ENCODE measurements at regions not wholly inside any gene's neighbourhood (a gene's known extent, or its start where the extent isn't known, plus 50 kb on each side); places are given as distances from the start of the nearest gene placed in this dataset.

DNA sequence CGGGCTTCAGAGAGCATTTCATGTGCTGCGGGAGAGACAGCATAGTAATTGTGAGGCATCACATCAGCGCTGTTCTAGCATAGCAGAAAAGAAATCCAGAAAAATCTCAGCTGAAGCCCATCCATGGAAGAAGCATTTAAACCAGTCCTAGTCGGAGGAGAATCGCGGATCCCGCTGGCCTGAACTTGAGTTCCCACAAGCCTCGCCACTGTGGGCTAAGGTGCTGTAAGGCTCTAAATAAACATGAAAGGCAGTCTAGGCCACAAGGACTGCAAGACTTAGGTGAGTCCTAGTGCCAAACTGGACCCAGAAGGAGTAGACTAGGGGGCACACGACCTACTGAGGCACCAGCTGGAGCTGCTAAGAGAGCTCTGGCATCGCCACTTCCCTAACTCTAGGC, 1225.3 kb upstream of the CHAC2 start:
- Histone ChIP-seq H3K27me3 (no peaks in the 10 kb centered on the region), H3K4me3 (no peak overlapping the region), H3K4me1 (no peaks in the 10 kb centered on the region), H3K9me3 (no peaks in the 10 kb centered on the region), H3K36me3 (no peaks in the 10 kb centered on the region), H3K27ac (no peak overlapping the region)
- DNase-seq (ENCODE audit: low spot score in 2 of 2): no peak
- WGBS: no CpG with 5 or more reads among the region's 10 CpGs
- TF ChIP-seq POLR2AphosphoS5 (IDR thresholded peaks at IDR 0.05) (no peak), POLR2A (IDR thresholded peaks at IDR 0.05) (no peak)
- TF ChIP-seq, protein P1, sequence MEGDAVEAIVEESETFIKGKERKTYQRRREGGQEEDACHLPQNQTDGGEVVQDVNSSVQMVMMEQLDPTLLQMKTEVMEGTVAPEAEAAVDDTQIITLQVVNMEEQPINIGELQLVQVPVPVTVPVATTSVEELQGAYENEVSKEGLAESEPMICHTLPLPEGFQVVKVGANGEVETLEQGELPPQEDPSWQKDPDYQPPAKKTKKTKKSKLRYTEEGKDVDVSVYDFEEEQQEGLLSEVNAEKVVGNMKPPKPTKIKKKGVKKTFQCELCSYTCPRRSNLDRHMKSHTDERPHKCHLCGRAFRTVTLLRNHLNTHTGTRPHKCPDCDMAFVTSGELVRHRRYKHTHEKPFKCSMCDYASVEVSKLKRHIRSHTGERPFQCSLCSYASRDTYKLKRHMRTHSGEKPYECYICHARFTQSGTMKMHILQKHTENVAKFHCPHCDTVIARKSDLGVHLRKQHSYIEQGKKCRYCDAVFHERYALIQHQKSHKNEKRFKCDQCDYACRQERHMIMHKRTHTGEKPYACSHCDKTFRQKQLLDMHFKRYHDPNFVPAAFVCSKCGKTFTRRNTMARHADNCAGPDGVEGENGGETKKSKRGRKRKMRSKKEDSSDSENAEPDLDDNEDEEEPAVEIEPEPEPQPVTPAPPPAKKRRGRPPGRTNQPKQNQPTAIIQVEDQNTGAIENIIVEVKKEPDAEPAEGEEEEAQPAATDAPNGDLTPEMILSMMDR (IDR thresholded peaks at IDR 0.05): no peak

DNA sequence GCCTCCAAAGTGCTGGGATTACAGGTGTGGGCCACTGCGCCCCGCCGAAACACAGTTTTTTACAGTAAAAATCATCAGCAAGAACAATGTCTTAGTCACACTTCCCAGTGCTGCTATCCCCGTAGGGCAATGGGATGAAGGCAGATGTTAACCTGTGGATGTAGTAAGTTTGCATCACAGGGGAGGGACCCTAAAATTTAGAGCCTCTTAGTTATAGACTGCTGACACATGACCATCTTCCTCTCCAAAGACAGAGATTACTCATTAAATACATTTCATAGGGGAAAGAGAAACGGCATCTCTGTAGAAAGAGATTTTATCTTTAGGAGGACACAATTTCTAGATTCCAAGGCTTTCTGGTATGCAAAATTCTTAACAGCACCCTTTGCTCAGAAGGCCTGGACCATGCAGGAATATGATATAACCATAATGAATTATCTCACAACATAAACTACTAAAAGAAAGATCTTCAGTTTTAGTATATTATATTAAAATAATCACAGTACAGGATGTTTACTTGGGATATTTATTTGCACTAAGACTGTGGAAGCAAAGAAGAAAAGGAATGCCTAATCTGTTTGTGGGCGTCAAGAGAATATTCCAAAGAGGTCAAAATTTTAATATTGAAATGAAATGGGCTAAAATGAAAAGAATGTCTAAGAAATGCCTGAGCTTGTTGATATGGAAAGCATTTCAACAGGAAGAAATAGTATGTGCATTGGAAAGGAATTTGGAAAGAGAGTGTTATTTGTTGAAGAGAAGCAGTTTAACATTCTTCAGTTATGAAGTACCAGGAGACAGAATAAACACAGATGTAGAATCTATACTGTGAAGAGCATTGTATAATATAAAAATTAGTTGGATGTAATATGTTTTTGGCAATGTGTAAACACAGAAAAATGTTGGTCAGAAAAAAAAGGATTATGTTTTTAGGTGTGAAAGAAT, 1228.3 kb upstream of the CHAC2 start:
- no peaks in the 10 kb centered on the region for H3K9me3 ChIP-seq
- no peaks in the 10 kb centered on the region for H3K4me1 ChIP-seq
- H3K27me3 ChIP-seq: no peaks in the 10 kb centered on the region
- TF ChIP-seq POLR2AphosphoS5 (IDR thresholded peaks at IDR 0.05) (no peak), POLR2A (IDR thresholded peaks at IDR 0.05) (no peak), EP300 (IDR thresholded peaks at IDR 0.05) (no peak)
- TF ChIP-seq, protein P1 (IDR thresholded peaks at IDR 0.05): no peak
- H3K4me3 ChIP-seq: no peak overlapping the region
- H3K36me3 ChIP-seq: no peaks in the 10 kb centered on the region
- no peak overlapping the region for H3K27ac ChIP-seq
- WGBS: no CpG with 5 or more reads among the region's 6 CpGs
- DNase-seq (ENCODE audit: low spot score in 2 of 2): no peak

DNA sequence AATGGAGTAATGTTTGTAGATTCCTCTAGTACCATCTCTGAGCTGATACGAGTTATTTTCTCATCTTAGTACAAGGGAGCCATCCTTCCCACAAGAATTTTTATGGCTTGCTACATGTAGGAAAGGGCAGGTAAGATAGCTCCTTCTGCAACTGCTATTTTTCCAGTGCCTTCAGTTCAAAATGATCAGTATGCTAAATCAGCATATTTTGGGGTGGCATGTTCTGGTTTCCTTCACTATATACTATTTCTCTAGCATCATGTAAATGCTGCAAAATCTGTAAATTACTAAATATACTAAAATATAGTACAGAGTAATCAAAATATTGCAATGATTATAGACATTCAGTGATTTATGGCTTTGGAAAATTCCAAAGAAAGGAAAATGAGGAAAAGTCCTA, 1230.0 kb upstream of the CHAC2 start:
- Histone ChIP-seq H3K4me1 (no peaks in the 10 kb centered on the region), H3K36me3 (no peaks in the 10 kb centered on the region), H3K9me3 (no peaks in the 10 kb centered on the region), H3K27ac (no peak overlapping the region), H3K27me3 (no peaks in the 10 kb centered on the region), H3K4me3 (no peak overlapping the region)
- WGBS: no CpG with 5 or more reads among the region's 1 CpG
- no peak for TF ChIP-seq POLR2AphosphoS5 (IDR thresholded peaks at IDR 0.05)
- TF ChIP-seq, protein P1 (IDR thresholded peaks at IDR 0.05): no peak
- no peak for DNase-seq (ENCODE audit: low spot score in 2 of 2)

DNA sequence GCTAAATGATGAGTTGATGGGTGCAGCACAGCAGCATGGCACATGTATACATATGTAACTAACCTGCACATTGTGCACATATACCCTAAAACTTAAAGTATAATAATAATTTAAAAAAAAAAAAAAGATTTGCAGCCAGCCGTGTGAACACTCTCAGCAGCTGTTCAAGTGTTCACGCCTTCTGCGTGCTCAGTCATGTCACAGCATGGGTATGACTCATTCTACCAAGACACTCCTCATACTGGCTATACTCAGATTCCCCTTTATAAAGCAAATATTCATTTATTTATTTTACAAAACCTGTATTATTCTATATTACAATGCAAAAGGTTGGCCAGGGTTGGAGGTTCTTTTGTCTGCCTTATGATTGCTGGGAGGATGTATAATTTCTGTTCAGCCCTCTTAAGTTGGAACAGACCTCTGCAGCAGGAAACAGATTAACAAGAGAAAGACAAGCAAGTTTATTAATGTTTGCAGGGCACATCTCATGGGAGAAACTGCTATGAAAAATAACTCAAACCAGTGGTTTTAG, 1230.6 kb upstream of the CHAC2 start:
- H3K4me1 ChIP-seq: no peaks in the 10 kb centered on the region
- H3K9me3 ChIP-seq: no peaks in the 10 kb centered on the region
- no peak overlapping the region for H3K4me3 ChIP-seq
- WGBS: no CpG with 5 or more reads among the region's 3 CpGs
- no peak for DNase-seq (ENCODE audit: low spot score in 2 of 2)
- H3K27me3 ChIP-seq: no peaks in the 10 kb centered on the region
- TF ChIP-seq POLR2A (IDR thresholded peaks at IDR 0.05) (no peak), EP300 (IDR thresholded peaks at IDR 0.05) (no peak), POLR2AphosphoS5 (IDR thresholded peaks at IDR 0.05) (no peak)
- TF ChIP-seq, protein P1 (IDR thresholded peaks at IDR 0.05): no peak
- no peaks in the 10 kb centered on the region for H3K36me3 ChIP-seq
- no peak overlapping the region for H3K27ac ChIP-seq

DNA sequence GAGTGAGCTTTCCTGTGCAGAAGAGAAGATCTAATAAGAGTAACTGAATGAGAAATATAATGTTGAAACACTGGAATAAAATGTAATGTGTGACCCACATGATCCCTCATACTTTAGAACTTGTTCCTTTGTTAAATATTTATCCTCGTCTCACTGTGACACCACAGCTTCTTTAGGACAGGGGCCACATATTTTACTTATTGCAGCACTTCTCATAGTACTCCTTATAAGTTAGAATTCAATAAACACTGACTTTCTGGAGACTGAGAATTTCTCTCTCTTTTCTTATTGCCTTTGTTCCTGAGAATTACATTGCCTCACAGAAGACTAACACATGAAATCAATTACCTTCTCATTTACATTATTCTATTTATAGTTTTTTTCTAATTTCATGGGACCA, 1234.6 kb upstream of the CHAC2 start:
- TF ChIP-seq POLR2AphosphoS5 (IDR thresholded peaks at IDR 0.05) (no peak), EP300 (IDR thresholded peaks at IDR 0.05) (no peak), POLR2A (IDR thresholded peaks at IDR 0.05) (no peak)
- TF ChIP-seq, protein P1 (IDR thresholded peaks at IDR 0.05): no peak
- no peak overlapping the region for H3K27ac ChIP-seq
- no peak for DNase-seq (ENCODE audit: low spot score in 2 of 2)
- H3K4me1 ChIP-seq: no peaks in the 10 kb centered on the region
- H3K27me3 ChIP-seq: no peaks in the 10 kb centered on the region
- no peaks in the 10 kb centered on the region for H3K36me3 ChIP-seq
- no peak overlapping the region for H3K4me3 ChIP-seq
- H3K9me3 ChIP-seq: no peaks in the 10 kb centered on the region
- WGBS: no CpG with 5 or more reads among the region's 1 CpG

Data from suprapubic skin (tissue), 4 donors.